ENCODE measurements at regions not wholly inside any gene's neighbourhood (a gene's known extent, or its start where the extent isn't known, plus 50 kb on each side); places are given as distances from the start of the nearest gene placed in this dataset.

- TF ChIP-seq CTCF (IDR thresholded peaks at IDR 0.05) (no peak), POLR2A (IDR thresholded peaks at IDR 0.05) (no peak)
Measured at GRCh38 chr3:1664266-1664665, 434.4 kb upstream of the CNTN4 start.

Data from gastroesophageal sphincter (tissue), 3 donors.